Skeletal muscle tissue (tissue), 3 donors: ENCODE measurements at regions not wholly inside any gene's neighbourhood (a gene's known extent, or its start where the extent isn't known, plus 50 kb on each side); places are given as distances from the start of the nearest gene placed in this dataset.
"Not testable (repeated sequence)": the region's sequence is repeated elsewhere in the genome, so short reads cannot be mapped to it uniquely, and the experiment has no call there.

ENCODE experiments used
- H3K27ac ChIP-seq: one replicate; pipeline ENCODE4 v1.7.0; 2013; ENCODE audit warnings: mild to moderate bottlenecking, low read depth, low read length, inconsistent platforms
- H3K27me3 ChIP-seq, 3 donors: one replicate each; pipeline ENCODE4 v1.7.0; 2013; ENCODE audit warnings: low read length in 3 of 3; ENCODE audit not compliant: control insufficient read depth in 3 of 3, insufficient read depth in 3 of 3
- H3K36me3 ChIP-seq, 3 donors: one replicate each; pipeline ENCODE4 v1.7.0; 2013; ENCODE audit warnings: low read length in 3 of 3; ENCODE audit not compliant: control insufficient read depth in 3 of 3, insufficient read depth in 3 of 3
- H3K4me1 ChIP-seq, 3 donors: one replicate each; pipeline ENCODE4 v1.7.0; 2013; ENCODE audit warnings: low read length in 3 of 3, mild to moderate bottlenecking in 3 of 3; ENCODE audit not compliant: control insufficient read depth in 3 of 3, insufficient read depth in 3 of 3
- H3K4me3 ChIP-seq, 3 donors: one replicate each; pipeline ENCODE4 v1.7.0; 2013; ENCODE audit warnings: low read length in 3 of 3
- H3K9ac ChIP-seq, 3 donors: one replicate each; pipeline ENCODE4 v1.7.0; 2013; ENCODE audit warnings: low read length in 3 of 3, mild to moderate bottlenecking in 3 of 3, moderate library complexity in 2 of 3, low read depth in 1 of 3
- H3K9me3 ChIP-seq, 3 donors: one replicate each; pipeline ENCODE4 v1.7.0; 2013; ENCODE audit warnings: low read length in 3 of 3; ENCODE audit not compliant: control insufficient read depth in 3 of 3
- donor health status: Osteomylitis.

GRCh38 chr13:112270951-112271350 lies 105.2 kb upstream of the SPACA7 start:
- no peak overlapping the region for H3K27ac ChIP-seq
- H3K9me3 ChIP-seq = no peaks in the 10 kb centered on the region
- no peaks in the 10 kb centered on the region for H3K4me1 ChIP-seq

GRCh38 chr13:112286733-112287132 lies 89.4 kb upstream of the SPACA7 start:
- not testable (repeated sequence) for H3K4me1 ChIP-seq, H3K27me3 ChIP-seq, H3K4me3 ChIP-seq, H3K9me3 ChIP-seq, H3K36me3 ChIP-seq, H3K9ac ChIP-seq, H3K27ac ChIP-seq

More at GRCh38 chr13:112270951-112271350, 105.2 kb upstream of the SPACA7 start:
- no peak overlapping the region for H3K9ac ChIP-seq
- H3K27me3 ChIP-seq = peaks cover 0 to 2% (median 0%) of the 10 kb centered on the region in 3 donors
- no peaks in the 10 kb centered on the region for H3K36me3 ChIP-seq
- H3K4me3 ChIP-seq = no peak overlapping the region

- Histone ChIP-seq H3K9ac (no peak overlapping the region), H3K4me3 (no peak overlapping the region), H3K27me3 (peaks cover 2 to 12% (median 4%) of the 10 kb centered on the region in 3 donors), H3K27ac (no peak overlapping the region), H3K9me3 (peaks cover 8 to 19% (median 10%) of the 10 kb centered on the region in 3 donors), H3K4me1 (no peaks in the 10 kb centered on the region), H3K36me3 (no peaks in the 10 kb centered on the region)
Measured at GRCh38 chr13:112320303-112320702, 55.9 kb upstream of the SPACA7 start.

DNA sequence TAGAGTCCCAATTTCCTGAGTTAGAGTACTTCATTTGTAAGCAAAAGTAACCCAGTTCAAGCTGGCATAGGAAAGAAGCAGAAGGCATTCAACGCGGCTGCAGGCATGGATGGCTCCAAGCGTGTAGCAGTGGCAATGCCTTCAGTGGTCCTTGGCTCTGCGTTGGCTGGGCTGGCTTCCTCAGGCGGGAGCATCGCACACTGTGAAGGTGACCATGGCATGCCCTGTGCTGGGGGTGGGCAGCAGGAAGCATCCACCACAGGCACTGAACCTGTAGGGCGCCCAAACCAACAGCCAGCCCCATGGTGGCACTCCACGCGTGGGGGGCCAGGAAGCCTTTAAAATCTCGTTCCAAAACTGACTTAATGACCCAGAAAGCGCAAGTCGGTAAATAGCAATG lies 53.6 kb upstream of the SPACA7 start:
- Histone ChIP-seq H3K9ac (no peak overlapping the region), H3K27ac (no peak overlapping the region), H3K36me3 (no peaks in the 10 kb centered on the region), H3K4me1 (no peaks in the 10 kb centered on the region), H3K9me3 (peaks cover 0 to 8% (median 4%) of the 10 kb centered on the region in 3 donors), H3K27me3 (peaks cover 3 to 21% (median 5%) of the 10 kb centered on the region in 3 donors), H3K4me3 (no peak overlapping the region)

DNA sequence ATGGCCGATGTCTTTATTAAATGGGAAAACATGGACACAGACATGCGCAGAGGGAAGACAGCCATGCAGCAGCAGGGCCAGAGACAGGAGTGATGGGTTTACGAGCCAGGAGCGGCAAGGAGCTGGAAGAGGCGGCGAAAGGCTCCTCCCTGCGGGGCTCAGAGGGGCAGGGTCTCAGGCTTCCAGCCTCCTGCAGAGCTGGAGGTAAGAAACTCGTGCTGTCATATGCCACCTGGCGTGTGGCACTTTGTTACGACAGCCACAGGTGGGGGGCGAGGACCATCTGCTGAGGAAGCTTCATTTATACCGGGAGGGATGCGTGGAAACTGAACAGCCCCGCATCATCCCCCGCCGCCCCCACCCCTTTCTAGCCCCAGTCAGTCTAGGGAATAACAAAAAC lies 52.0 kb upstream of the SPACA7 start:
- Histone ChIP-seq H3K36me3 (no peaks in the 10 kb centered on the region), H3K27me3 (peaks cover 3 to 29% (median 8%) of the 10 kb centered on the region in 3 donors), H3K4me1 (no peaks in the 10 kb centered on the region), H3K27ac (no peak overlapping the region), H3K4me3 (no peak overlapping the region), H3K9ac (no peak overlapping the region), H3K9me3 (peaks cover 0 to under 1% (median 0%) of the 10 kb centered on the region in 3 donors)

- Histone ChIP-seq H3K36me3 (no peaks in the 10 kb centered on the region), H3K27ac (no peak overlapping the region), H3K27me3 (peaks cover 3 to 33% (median 8%) of the 10 kb centered on the region in 3 donors), H3K9ac (no peak overlapping the region), H3K4me3 (no peak overlapping the region), H3K9me3 (no peaks in the 10 kb centered on the region), H3K4me1 (no peaks in the 10 kb centered on the region)
Measured at GRCh38 chr13:112325142-112325808, 50.9 kb upstream of the SPACA7 start.

- no peaks in the 10 kb centered on the region for H3K4me1 ChIP-seq
- no peak overlapping the region for H3K27ac ChIP-seq
- H3K9ac ChIP-seq = no peak overlapping the region
- no peaks in the 10 kb centered on the region for H3K36me3 ChIP-seq
- peaks cover 9 to 41% (median 16%) of the 10 kb centered on the region in 3 donors for H3K27me3 ChIP-seq
- H3K9me3 ChIP-seq = no peaks in the 10 kb centered on the region
- H3K4me3 ChIP-seq = no peak overlapping the region
Measured at GRCh38 chr13:112325920-112326645, 50.1 kb upstream of the SPACA7 start.
